GM12873 (cell line): ENCODE measurements at regions not wholly inside any gene's neighbourhood (a gene's known extent, or its start where the extent isn't known, plus 50 kb on each side); places are given as distances from the start of the nearest gene placed in this dataset.

Experiments used
- CTCF ChIP-seq: IDR thresholded peaks from 2 replicates; pipeline ENCODE4 v1.5.1; 2012; ENCODE audit warnings: low read depth, mild to moderate bottlenecking, moderate library complexity, low read length, control low read depth; ENCODE audit not compliant: insufficient read depth; ENCODE audit errors: missing control alignments

DNA sequence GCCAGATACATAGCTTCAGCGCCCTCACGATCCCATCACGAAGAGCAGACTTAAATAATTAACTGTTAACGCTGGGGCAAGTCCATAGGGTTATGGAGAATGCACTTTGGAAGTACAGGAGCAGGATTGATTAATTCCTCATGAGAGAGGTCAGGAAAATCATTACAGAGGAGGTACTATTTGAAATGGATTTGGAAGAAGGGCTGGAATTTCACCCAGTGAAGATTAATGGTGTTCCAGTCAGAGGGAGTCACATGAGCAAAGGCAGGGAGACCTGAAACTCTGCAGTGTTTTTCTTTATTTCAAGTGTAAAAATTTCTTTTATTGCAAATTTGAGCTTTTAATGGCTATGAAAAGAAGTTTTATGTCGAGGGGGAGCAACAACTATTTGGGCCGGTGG, 329.8 kb upstream of the GRM7 start:
- TF ChIP-seq CTCF: no peak

- TF ChIP-seq CTCF: no peak
Measured at GRCh38 chr3:6532101-6532500, 328.8 kb upstream of the GRM7 start.

DNA sequence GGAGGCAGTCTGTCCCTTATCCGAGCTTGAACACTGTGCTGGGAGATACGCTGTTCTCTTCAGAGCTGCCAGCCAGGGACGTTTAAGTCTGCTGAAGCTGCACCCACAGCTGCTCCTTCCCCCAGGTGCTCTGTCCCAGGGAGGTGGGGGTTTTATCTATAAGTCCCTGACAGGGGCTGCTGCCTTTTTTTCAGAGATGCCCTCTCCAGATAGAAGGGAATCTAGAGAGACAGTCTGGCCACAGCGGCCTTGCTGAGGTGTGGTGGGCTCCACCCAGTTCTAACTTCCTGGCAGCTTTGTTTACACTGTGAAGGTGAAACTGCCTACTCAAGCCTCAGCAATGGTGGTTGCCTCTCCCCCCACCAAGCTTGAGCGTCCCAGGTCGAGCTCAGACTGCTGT, 319.9 kb upstream of the GRM7 start:
- TF ChIP-seq CTCF: no peak

- TF ChIP-seq CTCF: no peak
Measured at GRCh38 chr3:6542795-6543194, 318.1 kb upstream of the GRM7 start.

DNA sequence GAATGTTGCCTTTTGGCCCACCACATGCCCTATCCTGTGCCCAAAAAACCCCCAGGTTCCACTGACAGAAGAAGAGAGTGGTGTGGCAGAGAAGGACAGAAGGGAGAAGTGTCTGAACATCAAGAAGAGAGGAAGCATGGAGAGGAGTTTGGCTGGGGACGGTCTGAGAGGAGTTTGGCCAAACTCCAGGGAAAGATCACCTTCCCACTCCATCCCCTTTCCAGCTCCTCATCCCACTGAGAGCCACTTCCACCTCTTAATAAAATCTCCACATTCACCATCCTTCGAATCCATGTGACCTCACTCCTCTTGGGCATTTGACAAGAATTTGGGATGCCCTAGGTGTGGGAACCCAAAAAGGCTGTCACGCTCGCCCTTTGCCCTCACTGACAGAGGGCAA, 311.6 kb upstream of the GRM7 start:
- no peak for TF ChIP-seq CTCF

DNA sequence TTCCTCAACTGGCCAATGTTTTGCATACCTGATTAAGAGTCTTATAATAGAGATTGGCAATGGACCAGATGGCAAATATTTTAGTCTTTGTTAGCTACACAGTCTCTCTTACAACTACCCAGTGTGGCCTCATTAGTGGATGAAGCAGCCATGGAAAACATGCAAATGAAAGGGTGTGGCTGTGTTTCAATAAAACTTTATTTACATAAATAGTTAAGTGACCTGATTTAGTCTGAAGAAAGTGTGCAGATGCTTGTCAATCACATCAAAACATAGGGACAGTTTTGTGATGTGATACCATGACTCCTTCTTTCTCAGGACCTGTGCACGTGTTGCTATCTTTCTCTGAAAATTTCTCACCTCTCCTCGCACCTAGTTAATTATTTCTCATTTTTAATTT, 309.8 kb upstream of the GRM7 start:
- no peak for TF ChIP-seq CTCF

- no peak for TF ChIP-seq CTCF
Measured at GRCh38 chr3:6560259-6560658, 300.7 kb upstream of the GRM7 start.

GRCh38 chr3:6567241-6567640, 293.7 kb upstream of the GRM7 start:
- TF ChIP-seq CTCF: no peak
